Activated CD8-positive, alpha-beta T cell treated with anti-CD3 and anti-CD28 coated beads for 36 hours (primary cell): ENCODE measurements at regions not wholly inside any gene's neighbourhood (a gene's known extent, or its start where the extent isn't known, plus 50 kb on each side); places are given as distances from the start of the nearest gene placed in this dataset.
"Not testable (repeated sequence)": the region's sequence is repeated elsewhere in the genome, so short reads cannot be mapped to it uniquely, and the experiment has no call there.

ENCODE experiments used
- ATAC-seq: fragments of 200-7000 bp; cut with Tn5 transposase; one replicate; pipeline ENCODE4 v1.10.0; 2021; ENCODE audit warnings: mild to moderate bottlenecking, moderate library complexity
- CTCF ChIA-PET: fragments of 350-600 bp; sonication (Branson Sonifier 250); formaldehyde crosslinking; loops from one replicate; lab custom pipeline; 2021; ENCODE audit warnings: antibody characterized with exemption; lab: Charles Lee
- POLR2A ChIA-PET: fragments of 350-600 bp; sonication (Branson Sonifier 250); formaldehyde crosslinking; loops from one replicate; lab custom pipeline; 2021; ENCODE audit warnings: antibody characterized with exemption; lab: Charles Lee
- DNase-seq: peaks from one replicate; pipeline ENCODE4 v3.0.0-alpha.2; 2020
- H3K27ac Mint-ChIP-seq: one replicate; pipeline ENCODE4 v1.8.0; 2021; ENCODE audit warnings: mild to moderate bottlenecking, mixed read lengths
- H3K27me3 Mint-ChIP-seq: one replicate; pipeline ENCODE4 v1.8.0; 2021; ENCODE audit warnings: mixed read lengths
- H3K36me3 Mint-ChIP-seq: one replicate; pipeline ENCODE4 v1.8.0; 2021; ENCODE audit warnings: low read depth, mixed read lengths
- H3K4me1 Mint-ChIP-seq: one replicate; pipeline ENCODE4 v1.8.0; 2021; ENCODE audit warnings: low read depth, mixed read lengths
- H3K4me3 Mint-ChIP-seq: one replicate; pipeline ENCODE4 v1.8.0; 2021; ENCODE audit warnings: mild to moderate bottlenecking, moderate library complexity, mixed read lengths
- H3K9me3 Mint-ChIP-seq: one replicate; pipeline ENCODE4 v1.8.0; 2021; ENCODE audit warnings: mixed read lengths
- intact Hi-C: fragments of 100-400 bp; cut with micrococcal nuclease; formaldehyde crosslinking; loops from one replicate; pipeline ENCODE4 v1.10.0; 2022
- TF ChIP-seq, protein P1 (sequence below): fragments of 200-600 bp; IDR thresholded peaks from one replicate; pipeline ENCODE4 v1.8.0; 2022; ENCODE audit warnings: antibody characterized with exemption, mild to moderate bottlenecking

- intact Hi-C loops, result no loop called here
- TF ChIP-seq, protein P1, sequence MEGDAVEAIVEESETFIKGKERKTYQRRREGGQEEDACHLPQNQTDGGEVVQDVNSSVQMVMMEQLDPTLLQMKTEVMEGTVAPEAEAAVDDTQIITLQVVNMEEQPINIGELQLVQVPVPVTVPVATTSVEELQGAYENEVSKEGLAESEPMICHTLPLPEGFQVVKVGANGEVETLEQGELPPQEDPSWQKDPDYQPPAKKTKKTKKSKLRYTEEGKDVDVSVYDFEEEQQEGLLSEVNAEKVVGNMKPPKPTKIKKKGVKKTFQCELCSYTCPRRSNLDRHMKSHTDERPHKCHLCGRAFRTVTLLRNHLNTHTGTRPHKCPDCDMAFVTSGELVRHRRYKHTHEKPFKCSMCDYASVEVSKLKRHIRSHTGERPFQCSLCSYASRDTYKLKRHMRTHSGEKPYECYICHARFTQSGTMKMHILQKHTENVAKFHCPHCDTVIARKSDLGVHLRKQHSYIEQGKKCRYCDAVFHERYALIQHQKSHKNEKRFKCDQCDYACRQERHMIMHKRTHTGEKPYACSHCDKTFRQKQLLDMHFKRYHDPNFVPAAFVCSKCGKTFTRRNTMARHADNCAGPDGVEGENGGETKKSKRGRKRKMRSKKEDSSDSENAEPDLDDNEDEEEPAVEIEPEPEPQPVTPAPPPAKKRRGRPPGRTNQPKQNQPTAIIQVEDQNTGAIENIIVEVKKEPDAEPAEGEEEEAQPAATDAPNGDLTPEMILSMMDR, result no peak
- Mint-ChIP-seq H3K36me3 (no peaks in the 10 kb centered on the region), H3K9me3 (peaks cover 2% of the 10 kb centered on the region), H3K27me3 (no peaks in the 10 kb centered on the region), H3K4me3 (no peak overlapping the region), H3K4me1 (no peaks in the 10 kb centered on the region), H3K27ac (no peak overlapping the region)
- ChIA-PET CTCF (no interaction called here), POLR2A (no interaction called here)
- no peak for ATAC-seq
- no peak for DNase-seq
Measured at GRCh38 chr10:18949391-18949790, 99.2 kb upstream of the MALRD1 start.

- H3K36me3 Mint-ChIP-seq, POLR2A ChIA-PET, intact Hi-C loops, DNase-seq, H3K9me3 Mint-ChIP-seq, CTCF ChIA-PET, H3K27me3 Mint-ChIP-seq, H3K4me1 Mint-ChIP-seq, H3K4me3 Mint-ChIP-seq, H3K27ac Mint-ChIP-seq, ATAC-seq: not testable (repeated sequence)
Measured at GRCh38 chr10:18951072-18951823, 97.4 kb upstream of the MALRD1 start.

DNA sequence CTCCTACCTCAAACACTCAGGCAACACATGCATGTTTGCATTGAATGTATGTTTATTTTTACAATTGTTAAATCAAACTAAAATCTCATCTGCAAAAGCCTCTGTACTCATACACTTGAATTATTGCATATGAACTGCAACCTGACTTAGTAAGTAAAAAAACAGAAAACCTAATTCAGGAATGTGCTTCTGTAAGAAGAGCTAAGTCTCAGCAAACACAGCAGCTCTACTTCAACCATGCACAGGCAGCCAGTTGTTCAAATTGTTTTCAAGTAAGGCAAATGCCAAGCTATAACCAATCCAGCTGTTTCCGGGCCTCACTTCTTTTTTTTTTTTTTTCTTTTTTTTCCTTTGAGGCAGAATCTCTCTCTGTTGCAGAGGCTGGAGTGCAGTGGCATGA lies 93.5 kb upstream of the MALRD1 start:
- H3K4me3 Mint-ChIP-seq, result no peak overlapping the region
- no peaks in the 10 kb centered on the region for H3K9me3 Mint-ChIP-seq
- H3K27ac Mint-ChIP-seq, result no peak overlapping the region
- H3K27me3 Mint-ChIP-seq, result no peaks in the 10 kb centered on the region
- ChIA-PET CTCF (interaction anchor here (0.6 kb wide), 1 partner anchor 36 kb away, joined by 3 read pairs; no protein-coding TSS in a partner anchor), POLR2A (no interaction called here)
- intact Hi-C loops, result no loop called here
- TF ChIP-seq, protein P1, result no peak
- no peaks in the 10 kb centered on the region for H3K4me1 Mint-ChIP-seq
- DNase-seq, result no peak
- ATAC-seq, result no peak
- H3K36me3 Mint-ChIP-seq, result no peaks in the 10 kb centered on the region

- H3K9me3 Mint-ChIP-seq, result peaks cover 3% of the 10 kb centered on the region
- H3K4me1 Mint-ChIP-seq, result no peaks in the 10 kb centered on the region
Measured at GRCh38 chr10:18959369-18959768, 89.2 kb upstream of the MALRD1 start.

GRCh38 chr10:18960466-18961079 lies 88.0 kb upstream of the MALRD1 start:
- no peak overlapping the region for H3K4me3 Mint-ChIP-seq

More at GRCh38 chr10:18959369-18959768, 89.2 kb upstream of the MALRD1 start:
- ATAC-seq, result no peak
- Mint-ChIP-seq H3K4me3 (no peak overlapping the region), H3K27me3 (no peaks in the 10 kb centered on the region), H3K36me3 (no peaks in the 10 kb centered on the region), H3K27ac (no peak overlapping the region)
- POLR2A ChIA-PET, result no interaction called here
- DNase-seq, result no peak
- TF ChIP-seq, protein P1, result no peak
- intact Hi-C loops, result no loop called here
- CTCF ChIA-PET, result no interaction called here

More at GRCh38 chr10:18960466-18961079, 88.0 kb upstream of the MALRD1 start:
- intact Hi-C loops, result no loop called here
- DNase-seq (no peak), ATAC-seq (no peak)
- TF ChIP-seq, protein P1, result no peak
- Mint-ChIP-seq H3K9me3 (peaks cover 5% of the 10 kb centered on the region), H3K27me3 (no peaks in the 10 kb centered on the region), H3K27ac (no peak overlapping the region), H3K36me3 (no peaks in the 10 kb centered on the region), H3K4me1 (no peaks in the 10 kb centered on the region)
- POLR2A ChIA-PET, result interaction anchor here (0.6 kb wide), 1 partner anchor 18 kb away, joined by 3 read pairs; no protein-coding TSS in a partner anchor
- CTCF ChIA-PET, result no interaction called here
